Endothelial cell of umbilical vein (primary cell): ENCODE measurements at regions not wholly inside any gene's neighbourhood (a gene's known extent, or its start where the extent isn't known, plus 50 kb on each side); places are given as distances from the start of the nearest gene placed in this dataset.

Experiments used
- CTCF ChIP-seq, 2 donors: IDR thresholded peaks; 1 replicate in 1 of 2; 2 replicates in 1 of 2; pipeline ENCODE4 v1.5.1; 2011; ENCODE audit warnings: low read length in 2 of 2, mild to moderate bottlenecking in 2 of 2, moderate library complexity in 2 of 2, control low read depth in 1 of 2, inconsistent platforms in 1 of 2, low read depth in 1 of 2; ENCODE audit not compliant: insufficient read depth in 1 of 2; ENCODE audit errors: extremely low read depth in 1 of 2
- EZH2 ChIP-seq: IDR thresholded peaks from 2 replicates; pipeline ENCODE4 v1.6.1; 2012; ENCODE audit warnings: borderline replicate concordance, low read depth, mild to moderate bottlenecking, moderate library complexity, low read length, inconsistent platforms; ENCODE audit not compliant: severe bottlenecking
- JUN ChIP-seq: IDR thresholded peaks from 2 replicates; pipeline ENCODE4 v1.6.1; 2011; ENCODE audit warnings: borderline replicate concordance, low read depth; ENCODE audit not compliant: insufficient read length, insufficient read depth
- MYC ChIP-seq: IDR thresholded peaks from one replicate; pipeline ENCODE4 v1.6.1; 2011; ENCODE audit warnings: mild to moderate bottlenecking, low read depth, low read length
- POLR2A ChIP-seq: IDR thresholded peaks from 2 replicates; pipeline ENCODE4 v1.6.1; 2012; ENCODE audit warnings: low read depth, mild to moderate bottlenecking, control low read depth, low read length

GRCh38 chr21:16086936-16087335 is 357.2 kb downstream of the USP25 start:
- TF ChIP-seq CTCF (IDR thresholded peaks at IDR 0.05; ENCODE audit: extremely low read depth in 1 of 2, insufficient read depth in 1 of 2, low read depth in 1 of 2, low read length in 2 of 2) (no peak), POLR2A (no peak), EZH2 (no peak), JUN (no peak), MYC (no peak)
